ENCODE measurements at regions not wholly inside any gene's neighbourhood (a gene's known extent, or its start where the extent isn't known, plus 50 kb on each side); places are given as distances from the start of the nearest gene placed in this dataset.

DNA sequence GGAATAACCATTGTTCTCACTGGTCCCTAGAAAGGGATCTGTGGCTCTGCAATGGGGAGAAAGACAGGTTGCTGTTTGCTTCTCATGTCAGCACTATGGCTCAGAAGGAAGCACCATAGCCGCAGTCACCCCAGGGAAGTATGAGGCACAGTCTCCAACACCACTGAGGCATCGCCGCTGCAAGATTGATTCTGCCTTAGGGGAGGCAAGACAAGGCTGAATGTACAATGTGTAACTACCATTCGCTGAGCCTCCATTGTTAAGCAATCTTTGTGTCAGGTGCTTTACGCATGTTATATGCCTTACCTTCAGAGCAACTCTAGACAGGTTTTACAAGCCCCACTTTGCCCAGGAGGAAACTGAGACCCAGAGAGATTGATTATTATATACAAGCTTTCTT lies 100.7 kb upstream of the KCNMB2 start:
- no peaks in the 10 kb centered on the region for H3K36me3 ChIP-seq
- TF ChIP-seq, protein P1, sequence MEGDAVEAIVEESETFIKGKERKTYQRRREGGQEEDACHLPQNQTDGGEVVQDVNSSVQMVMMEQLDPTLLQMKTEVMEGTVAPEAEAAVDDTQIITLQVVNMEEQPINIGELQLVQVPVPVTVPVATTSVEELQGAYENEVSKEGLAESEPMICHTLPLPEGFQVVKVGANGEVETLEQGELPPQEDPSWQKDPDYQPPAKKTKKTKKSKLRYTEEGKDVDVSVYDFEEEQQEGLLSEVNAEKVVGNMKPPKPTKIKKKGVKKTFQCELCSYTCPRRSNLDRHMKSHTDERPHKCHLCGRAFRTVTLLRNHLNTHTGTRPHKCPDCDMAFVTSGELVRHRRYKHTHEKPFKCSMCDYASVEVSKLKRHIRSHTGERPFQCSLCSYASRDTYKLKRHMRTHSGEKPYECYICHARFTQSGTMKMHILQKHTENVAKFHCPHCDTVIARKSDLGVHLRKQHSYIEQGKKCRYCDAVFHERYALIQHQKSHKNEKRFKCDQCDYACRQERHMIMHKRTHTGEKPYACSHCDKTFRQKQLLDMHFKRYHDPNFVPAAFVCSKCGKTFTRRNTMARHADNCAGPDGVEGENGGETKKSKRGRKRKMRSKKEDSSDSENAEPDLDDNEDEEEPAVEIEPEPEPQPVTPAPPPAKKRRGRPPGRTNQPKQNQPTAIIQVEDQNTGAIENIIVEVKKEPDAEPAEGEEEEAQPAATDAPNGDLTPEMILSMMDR (IDR thresholded peaks at IDR 0.05) = no peak
- H3K4me1 ChIP-seq = peaks cover 0 to 7% of the 10 kb centered on the region in 2 donors
- no peak overlapping the region for H3K27ac ChIP-seq
- H3K9me3 ChIP-seq = no peaks in the 10 kb centered on the region
- no peak for DNase-seq (ENCODE audit: low spot score)
- H3K4me3 ChIP-seq = no peak overlapping the region
- H3K27me3 ChIP-seq = no peaks in the 10 kb centered on the region

DNA sequence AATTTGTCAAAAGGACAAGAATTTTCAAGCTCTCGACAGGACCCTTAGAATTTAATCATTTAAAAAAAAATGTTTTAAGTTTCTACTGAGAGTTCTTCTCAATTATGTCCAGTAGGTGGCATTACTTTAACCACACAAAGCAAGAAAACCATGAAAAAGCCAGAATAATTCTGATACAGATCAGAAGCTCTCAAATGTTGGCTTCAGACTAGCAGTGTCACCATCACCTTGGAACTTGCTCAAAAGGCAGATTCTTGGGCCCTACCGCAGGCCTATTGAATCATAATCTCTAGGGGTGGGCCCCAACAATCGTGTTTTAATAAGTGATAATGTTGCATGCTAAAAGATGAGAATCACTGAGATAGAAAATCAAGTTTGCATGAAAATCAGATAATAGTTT lies 99.5 kb upstream of the KCNMB2 start:
- no peaks in the 10 kb centered on the region for H3K9me3 ChIP-seq
- no peak overlapping the region for H3K27ac ChIP-seq
- no peaks in the 10 kb centered on the region for H3K27me3 ChIP-seq
- H3K4me3 ChIP-seq = no peak overlapping the region
- H3K36me3 ChIP-seq = no peaks in the 10 kb centered on the region
- TF ChIP-seq, protein P1 (IDR thresholded peaks at IDR 0.05) = peak; percentile 28 to 73
- DNase-seq (ENCODE audit: low spot score) = no peak
- peaks cover 0 to 7% of the 10 kb centered on the region in 2 donors for H3K4me1 ChIP-seq

DNA sequence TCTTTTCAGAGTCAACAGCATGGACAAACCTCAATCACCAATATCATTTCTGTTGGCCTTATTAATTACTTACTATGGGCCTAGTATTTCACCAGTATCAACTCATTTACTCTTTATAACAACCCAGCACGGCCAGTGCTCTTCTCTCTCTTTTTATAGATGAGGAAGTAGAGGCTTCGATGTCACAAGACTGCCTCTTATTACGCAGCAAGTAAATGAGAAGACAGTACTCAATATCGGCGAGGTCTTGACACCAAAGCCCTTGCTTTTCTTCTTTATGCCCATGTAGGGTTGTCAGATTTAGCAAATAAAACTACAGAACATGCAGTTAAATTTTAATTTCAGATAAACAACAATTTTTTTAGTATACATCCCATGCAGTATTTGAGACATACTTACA lies 99.0 kb upstream of the KCNMB2 start:
- Histone ChIP-seq H3K9me3 (no peaks in the 10 kb centered on the region), H3K27ac (no peak overlapping the region), H3K4me1 (peaks cover 0 to 7% of the 10 kb centered on the region in 2 donors), H3K36me3 (no peaks in the 10 kb centered on the region), H3K4me3 (no peak overlapping the region), H3K27me3 (no peaks in the 10 kb centered on the region)
- TF ChIP-seq, protein P1 (IDR thresholded peaks at IDR 0.05) = no peak
- DNase-seq (ENCODE audit: low spot score) = no peak

DNA sequence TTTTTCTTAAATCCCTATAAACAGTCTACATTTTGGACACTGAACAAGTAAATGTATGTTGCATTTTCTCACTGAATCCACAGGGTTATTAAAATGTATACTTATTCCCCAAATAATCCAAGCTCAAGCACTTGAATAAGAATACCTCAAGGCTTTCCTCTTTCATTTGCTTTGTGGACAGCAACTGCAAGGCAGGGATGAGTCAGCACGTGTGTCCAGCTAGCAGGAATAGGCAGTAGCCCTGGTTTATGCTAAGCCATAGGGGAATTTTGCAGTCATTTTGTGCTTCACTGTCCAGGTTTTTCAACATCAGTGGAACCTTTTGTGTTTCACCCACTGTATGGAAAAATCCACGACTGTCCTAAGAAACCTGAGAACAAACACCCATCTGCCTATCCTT lies 96.7 kb upstream of the KCNMB2 start:
- TF ChIP-seq, protein P1 (IDR thresholded peaks at IDR 0.05) = no peak
- Histone ChIP-seq H3K36me3 (no peaks in the 10 kb centered on the region), H3K27ac (no peak overlapping the region), H3K9me3 (no peaks in the 10 kb centered on the region), H3K4me3 (no peak overlapping the region), H3K27me3 (no peaks in the 10 kb centered on the region), H3K4me1 (peaks cover 0 to 3% of the 10 kb centered on the region in 2 donors)
- no peak for DNase-seq (ENCODE audit: low spot score)

DNA sequence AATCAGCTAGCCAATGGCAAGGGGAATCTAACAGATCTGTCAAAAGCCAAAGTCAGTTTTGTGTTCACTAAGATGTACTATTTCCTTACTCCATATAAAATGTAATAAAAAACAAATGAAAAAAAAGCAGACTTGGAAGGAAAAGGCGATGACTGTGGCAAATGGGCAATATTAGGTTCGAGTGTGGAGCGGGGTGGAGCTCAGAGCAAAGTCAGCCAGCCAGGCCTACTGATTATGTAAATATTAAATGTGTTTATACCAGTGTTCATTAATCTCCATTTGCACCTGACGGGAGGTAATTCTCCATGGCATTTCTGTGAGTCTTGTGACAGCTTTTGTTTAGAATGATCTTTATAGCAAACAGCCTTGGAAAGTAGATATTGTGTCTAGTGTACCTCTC lies 96.2 kb upstream of the KCNMB2 start:
- Histone ChIP-seq H3K9me3 (no peaks in the 10 kb centered on the region), H3K27me3 (no peaks in the 10 kb centered on the region), H3K4me1 (peaks cover 0 to 3% of the 10 kb centered on the region in 2 donors), H3K36me3 (no peaks in the 10 kb centered on the region), H3K4me3 (no peak overlapping the region), H3K27ac (no peak overlapping the region)
- no peak for DNase-seq (ENCODE audit: low spot score)
- TF ChIP-seq, protein P1 (IDR thresholded peaks at IDR 0.05) = no peak

DNA sequence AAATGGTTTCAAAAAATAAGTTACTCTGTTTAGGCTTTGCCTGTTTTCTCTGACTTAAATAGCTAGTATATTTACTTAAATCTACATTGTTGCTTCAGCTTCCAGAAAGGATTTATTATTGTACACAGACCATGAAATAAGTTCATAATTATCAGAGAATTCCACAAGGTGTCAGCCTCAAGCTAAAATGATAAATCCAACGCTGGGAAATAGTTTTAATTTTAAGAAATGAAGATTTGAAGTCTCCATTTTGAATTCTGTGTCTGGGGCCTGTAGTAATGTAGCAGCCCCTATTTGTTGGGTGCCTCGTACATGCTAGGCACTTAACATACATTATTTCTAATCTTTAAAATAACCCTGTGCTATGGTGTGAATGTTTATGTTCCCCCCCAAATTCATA lies 92.6 kb upstream of the KCNMB2 start:
- H3K27me3 ChIP-seq = no peaks in the 10 kb centered on the region
- H3K4me1 ChIP-seq = no peaks in the 10 kb centered on the region
- TF ChIP-seq, protein P1 (IDR thresholded peaks at IDR 0.05) = peak in 1 of 2 donors; percentile 42
- DNase-seq (ENCODE audit: low spot score) = no peak
- H3K27ac ChIP-seq = no peak overlapping the region
- H3K4me3 ChIP-seq = no peak overlapping the region
- no peaks in the 10 kb centered on the region for H3K9me3 ChIP-seq
- H3K36me3 ChIP-seq = no peaks in the 10 kb centered on the region
